ENCODE measurements at regions not wholly inside any gene's neighbourhood (a gene's known extent, or its start where the extent isn't known, plus 50 kb on each side); places are given as distances from the start of the nearest gene placed in this dataset.

DNA sequence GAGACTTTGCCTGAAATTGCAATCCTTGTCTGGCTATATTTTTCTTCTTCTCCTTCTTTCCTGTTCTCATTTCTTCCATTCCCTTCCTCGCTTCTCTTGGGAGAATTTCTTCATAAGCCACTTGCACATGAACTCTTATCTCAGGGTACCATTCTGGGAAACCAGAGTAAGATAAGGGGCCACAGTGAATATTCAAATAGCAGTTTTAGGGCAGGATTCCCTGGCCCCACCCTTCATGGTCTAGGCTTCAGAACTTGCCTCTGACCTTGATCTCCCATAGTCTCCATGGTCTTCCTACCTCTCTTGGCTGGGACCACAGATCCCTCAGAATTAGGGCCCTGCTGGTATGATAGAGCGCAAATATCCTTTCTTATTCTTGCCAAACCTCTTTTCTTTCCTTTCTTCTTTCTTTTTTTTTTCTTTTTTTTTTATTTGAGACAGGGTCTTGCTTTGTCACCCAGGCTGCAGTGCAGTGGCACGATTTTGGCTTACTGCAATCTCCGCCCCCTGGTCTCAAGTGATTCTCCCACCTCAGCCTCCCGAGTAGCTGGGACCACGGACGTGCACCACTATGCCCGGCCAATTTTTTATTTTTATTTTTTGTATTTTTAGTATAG is 123.0 kb upstream of the CITED2 start (continued):
- TF ChIP-seq POLR3A (IDR thresholded peaks at IDR 0.05; ENCODE audit: borderline replicate concordance, extremely low read depth, insufficient read depth, insufficient read length) (no peak), HEY1 (CRISPR knock-in tag; IDR thresholded peaks at IDR 0.05; ENCODE audit: borderline replicate concordance) (0 out of 2 replicates have a peak, but pooled peaks have one; percentile 12), ZSCAN29 (IDR thresholded peaks at IDR 0.05) (no peak), PTBP1 (IDR thresholded peaks at IDR 0.05; ENCODE audit: low read depth, low read length) (no peak), MYNN (IDR thresholded peaks at IDR 0.05) (peak; percentile 63; the same call in 1 of the 2 replicates), MYNN (CRISPR knock-in tag; IDR thresholded peaks at IDR 0.05) (no peak), PPARD (CRISPR knock-in tag; IDR thresholded peaks at IDR 0.05) (no peak), ZNF324 (CRISPR knock-in tag; IDR thresholded peaks at IDR 0.05) (no peak), DPF2 (IDR thresholded peaks at IDR 0.05) (peak; percentile 99), KLF13 (tag; IDR thresholded peaks at IDR 0.05; ENCODE audit: borderline replicate concordance, low read depth) (no peak)
- TF ChIP-seq, protein P1, sequence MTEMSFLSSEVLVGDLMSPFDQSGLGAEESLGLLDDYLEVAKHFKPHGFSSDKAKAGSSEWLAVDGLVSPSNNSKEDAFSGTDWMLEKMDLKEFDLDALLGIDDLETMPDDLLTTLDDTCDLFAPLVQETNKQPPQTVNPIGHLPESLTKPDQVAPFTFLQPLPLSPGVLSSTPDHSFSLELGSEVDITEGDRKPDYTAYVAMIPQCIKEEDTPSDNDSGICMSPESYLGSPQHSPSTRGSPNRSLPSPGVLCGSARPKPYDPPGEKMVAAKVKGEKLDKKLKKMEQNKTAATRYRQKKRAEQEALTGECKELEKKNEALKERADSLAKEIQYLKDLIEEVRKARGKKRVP (CRISPR knock-in tag; IDR thresholded peaks at IDR 0.05), result no peak
- TF ChIP-seq, protein P2, sequence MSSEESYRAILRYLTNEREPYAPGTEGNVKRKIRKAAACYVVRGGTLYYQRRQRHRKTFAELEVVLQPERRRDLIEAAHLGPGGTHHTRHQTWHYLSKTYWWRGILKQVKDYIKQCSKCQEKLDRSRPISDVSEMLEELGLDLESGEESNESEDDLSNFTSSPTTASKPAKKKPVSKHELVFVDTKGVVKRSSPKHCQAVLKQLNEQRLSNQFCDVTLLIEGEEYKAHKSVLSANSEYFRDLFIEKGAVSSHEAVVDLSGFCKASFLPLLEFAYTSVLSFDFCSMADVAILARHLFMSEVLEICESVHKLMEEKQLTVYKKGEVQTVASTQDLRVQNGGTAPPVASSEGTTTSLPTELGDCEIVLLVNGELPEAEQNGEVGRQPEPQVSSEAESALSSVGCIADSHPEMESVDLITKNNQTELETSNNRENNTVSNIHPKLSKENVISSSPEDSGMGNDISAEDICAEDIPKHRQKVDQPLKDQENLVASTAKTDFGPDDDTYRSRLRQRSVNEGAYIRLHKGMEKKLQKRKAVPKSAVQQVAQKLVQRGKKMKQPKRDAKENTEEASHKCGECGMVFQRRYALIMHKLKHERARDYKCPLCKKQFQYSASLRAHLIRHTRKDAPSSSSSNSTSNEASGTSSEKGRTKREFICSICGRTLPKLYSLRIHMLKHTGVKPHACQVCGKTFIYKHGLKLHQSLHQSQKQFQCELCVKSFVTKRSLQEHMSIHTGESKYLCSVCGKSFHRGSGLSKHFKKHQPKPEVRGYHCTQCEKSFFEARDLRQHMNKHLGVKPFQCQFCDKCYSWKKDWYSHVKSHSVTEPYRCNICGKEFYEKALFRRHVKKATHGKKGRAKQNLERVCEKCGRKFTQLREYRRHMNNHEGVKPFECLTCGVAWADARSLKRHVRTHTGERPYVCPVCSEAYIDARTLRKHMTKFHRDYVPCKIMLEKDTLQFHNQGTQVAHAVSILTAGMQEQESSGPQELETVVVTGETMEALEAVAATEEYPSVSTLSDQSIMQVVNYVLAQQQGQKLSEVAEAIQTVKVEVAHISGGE (CRISPR knock-in tag; IDR thresholded peaks at IDR 0.05), result no peak
- TF ChIP-seq, protein P3, sequence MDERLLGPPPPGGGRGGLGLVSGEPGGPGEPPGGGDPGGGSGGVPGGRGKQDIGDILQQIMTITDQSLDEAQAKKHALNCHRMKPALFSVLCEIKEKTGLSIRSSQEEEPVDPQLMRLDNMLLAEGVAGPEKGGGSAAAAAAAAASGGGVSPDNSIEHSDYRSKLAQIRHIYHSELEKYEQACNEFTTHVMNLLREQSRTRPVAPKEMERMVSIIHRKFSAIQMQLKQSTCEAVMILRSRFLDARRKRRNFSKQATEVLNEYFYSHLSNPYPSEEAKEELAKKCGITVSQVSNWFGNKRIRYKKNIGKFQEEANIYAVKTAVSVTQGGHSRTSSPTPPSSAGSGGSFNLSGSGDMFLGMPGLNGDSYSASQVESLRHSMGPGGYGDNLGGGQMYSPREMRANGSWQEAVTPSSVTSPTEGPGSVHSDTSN (CRISPR knock-in tag; IDR thresholded peaks at IDR 0.05; ENCODE audit: low read depth), result no peak
- TF ChIP-seq, protein P3 (tag; conservative IDR thresholded peaks at IDR 0.05; ENCODE audit: low read depth), result no peak
- TF ChIP-seq, protein P4, sequence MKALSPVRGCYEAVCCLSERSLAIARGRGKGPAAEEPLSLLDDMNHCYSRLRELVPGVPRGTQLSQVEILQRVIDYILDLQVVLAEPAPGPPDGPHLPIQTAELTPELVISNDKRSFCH (CRISPR knock-in tag; IDR thresholded peaks at IDR 0.05), result no peak
- TF ChIP-seq, protein P4 (tag; IDR thresholded peaks at IDR 0.05), result no peak
- TF ChIP-seq, protein P5, sequence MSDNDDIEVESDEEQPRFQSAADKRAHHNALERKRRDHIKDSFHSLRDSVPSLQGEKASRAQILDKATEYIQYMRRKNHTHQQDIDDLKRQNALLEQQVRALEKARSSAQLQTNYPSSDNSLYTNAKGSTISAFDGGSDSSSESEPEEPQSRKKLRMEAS (CRISPR knock-in tag; IDR thresholded peaks at IDR 0.05), result no peak
- TF ChIP-seq, protein P6, sequence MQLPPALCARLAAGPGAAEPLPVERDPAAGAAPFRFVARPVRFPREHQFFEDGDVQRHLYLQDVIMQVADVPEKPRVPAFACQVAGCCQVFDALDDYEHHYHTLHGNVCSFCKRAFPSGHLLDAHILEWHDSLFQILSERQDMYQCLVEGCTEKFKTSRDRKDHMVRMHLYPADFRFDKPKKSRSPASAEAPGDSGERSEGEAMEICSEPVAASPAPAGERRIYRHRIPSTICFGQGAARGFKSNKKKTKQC (CRISPR knock-in tag; IDR thresholded peaks at IDR 0.05), result no peak

Data from K562 (cell line).